ENCODE measurements at regions not wholly inside any gene's neighbourhood (a gene's known extent, or its start where the extent isn't known, plus 50 kb on each side); places are given as distances from the start of the nearest gene placed in this dataset.

DNA sequence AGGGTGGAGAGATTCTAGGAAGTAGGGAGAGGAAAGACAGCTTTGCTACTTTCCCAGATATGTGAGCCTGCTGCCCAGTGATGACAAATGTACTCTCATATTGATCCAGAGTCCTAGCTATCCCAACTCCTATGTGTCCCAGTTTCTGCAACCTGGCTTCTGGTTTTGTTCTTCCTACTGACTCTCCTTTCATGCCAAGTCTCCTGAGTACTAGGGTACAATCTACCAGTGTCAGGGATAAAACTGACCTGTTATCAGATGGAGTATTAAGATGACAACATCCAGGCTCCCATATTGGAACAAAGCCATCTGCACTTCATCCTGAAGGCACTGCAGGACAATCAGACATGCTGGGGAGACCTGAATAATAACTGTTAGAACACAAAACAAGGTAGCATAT, 233.7 kb upstream of the PHYHIPL start:
- Mint-ChIP-seq H3K4me1 (no peaks in the 10 kb centered on the region), H3K4me3 (no peak overlapping the region), H3K27ac (no peak overlapping the region), H3K27me3 (ENCODE audit: low read depth) (no peaks in the 10 kb centered on the region), H3K36me3 (no peaks in the 10 kb centered on the region), H3K9me3 (peaks cover 11% of the 10 kb centered on the region)
- CTCF ChIA-PET: interaction anchor here (0.8 kb wide), 1 partner anchor 10 kb away, joined by 3 read pairs; no protein-coding TSS in a partner anchor
- TF ChIP-seq KAT7 (CRISPR knock-in tag; IDR thresholded peaks at IDR 0.05; ENCODE audit: borderline replicate concordance): no peak
- TF ChIP-seq, protein P1, sequence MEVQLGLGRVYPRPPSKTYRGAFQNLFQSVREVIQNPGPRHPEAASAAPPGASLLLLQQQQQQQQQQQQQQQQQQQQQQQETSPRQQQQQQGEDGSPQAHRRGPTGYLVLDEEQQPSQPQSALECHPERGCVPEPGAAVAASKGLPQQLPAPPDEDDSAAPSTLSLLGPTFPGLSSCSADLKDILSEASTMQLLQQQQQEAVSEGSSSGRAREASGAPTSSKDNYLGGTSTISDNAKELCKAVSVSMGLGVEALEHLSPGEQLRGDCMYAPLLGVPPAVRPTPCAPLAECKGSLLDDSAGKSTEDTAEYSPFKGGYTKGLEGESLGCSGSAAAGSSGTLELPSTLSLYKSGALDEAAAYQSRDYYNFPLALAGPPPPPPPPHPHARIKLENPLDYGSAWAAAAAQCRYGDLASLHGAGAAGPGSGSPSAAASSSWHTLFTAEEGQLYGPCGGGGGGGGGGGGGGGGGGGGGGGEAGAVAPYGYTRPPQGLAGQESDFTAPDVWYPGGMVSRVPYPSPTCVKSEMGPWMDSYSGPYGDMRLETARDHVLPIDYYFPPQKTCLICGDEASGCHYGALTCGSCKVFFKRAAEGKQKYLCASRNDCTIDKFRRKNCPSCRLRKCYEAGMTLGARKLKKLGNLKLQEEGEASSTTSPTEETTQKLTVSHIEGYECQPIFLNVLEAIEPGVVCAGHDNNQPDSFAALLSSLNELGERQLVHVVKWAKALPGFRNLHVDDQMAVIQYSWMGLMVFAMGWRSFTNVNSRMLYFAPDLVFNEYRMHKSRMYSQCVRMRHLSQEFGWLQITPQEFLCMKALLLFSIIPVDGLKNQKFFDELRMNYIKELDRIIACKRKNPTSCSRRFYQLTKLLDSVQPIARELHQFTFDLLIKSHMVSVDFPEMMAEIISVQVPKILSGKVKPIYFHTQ (CRISPR knock-in tag; IDR thresholded peaks at IDR 0.05): no peak
- TF ChIP-seq, protein P2, sequence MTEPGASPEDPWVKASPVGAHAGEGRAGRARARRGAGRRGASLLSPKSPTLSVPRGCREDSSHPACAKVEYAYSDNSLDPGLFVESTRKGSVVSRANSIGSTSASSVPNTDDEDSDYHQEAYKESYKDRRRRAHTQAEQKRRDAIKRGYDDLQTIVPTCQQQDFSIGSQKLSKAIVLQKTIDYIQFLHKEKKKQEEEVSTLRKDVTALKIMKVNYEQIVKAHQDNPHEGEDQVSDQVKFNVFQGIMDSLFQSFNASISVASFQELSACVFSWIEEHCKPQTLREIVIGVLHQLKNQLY (CRISPR knock-in tag; IDR thresholded peaks at IDR 0.05): no peak
- no peak for TF ChIP-seq IRF2 (CRISPR knock-in tag; IDR thresholded peaks at IDR 0.05; ENCODE audit: borderline replicate concordance, low read depth)
- no peak for TF ChIP-seq E2F5 (CRISPR knock-in tag; IDR thresholded peaks at IDR 0.05)
- no peak for TF ChIP-seq FOXK1 (CRISPR knock-in tag; IDR thresholded peaks at IDR 0.05)
- no peak for TF ChIP-seq NR3C1 (CRISPR knock-in tag; conservative IDR thresholded peaks at IDR 0.05; ENCODE audit: low read depth)
- no peak for DNase-seq (ENCODE audit: low spot score)
- no peak for ATAC-seq
- POLR2A ChIA-PET: no interaction called here

DNA sequence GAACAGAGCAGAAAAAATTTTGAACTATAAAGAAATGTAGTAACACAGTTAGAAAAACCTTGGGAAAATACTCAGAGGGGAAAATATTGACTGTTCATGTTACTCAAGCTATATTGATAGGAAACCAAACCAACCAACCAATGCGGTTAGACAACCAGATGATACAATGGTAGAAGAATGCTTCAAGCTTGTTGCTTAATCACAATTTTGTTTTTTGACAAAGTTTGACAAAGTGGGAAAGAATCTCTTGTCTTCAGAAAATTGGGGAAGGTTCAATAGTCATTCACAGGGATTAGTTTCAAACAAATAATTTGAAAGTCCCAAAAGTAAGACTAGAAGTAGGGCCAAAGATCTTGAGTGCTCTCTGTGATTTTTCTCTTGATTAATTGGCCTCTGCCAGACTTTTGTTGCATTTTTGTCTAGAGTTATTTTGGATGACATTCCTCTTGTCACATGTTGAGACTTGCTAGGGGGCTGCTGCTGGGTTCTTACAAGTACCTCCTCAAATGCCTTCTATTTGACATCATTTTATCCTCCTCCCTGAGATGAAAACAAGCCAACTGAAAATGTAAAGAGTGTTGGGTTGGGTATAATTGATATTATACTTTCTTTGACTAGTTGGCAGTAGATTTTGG, 233.1 kb upstream of the PHYHIPL start:
- no peaks in the 10 kb centered on the region for H3K4me1 Mint-ChIP-seq
- H3K27me3 Mint-ChIP-seq (ENCODE audit: low read depth): no peaks in the 10 kb centered on the region
- ChIA-PET CTCF (no interaction called here), POLR2A (no interaction called here)
- no peak overlapping the region for H3K27ac Mint-ChIP-seq
- peaks cover 11% of the 10 kb centered on the region for H3K9me3 Mint-ChIP-seq
- TF ChIP-seq NFYB (CRISPR knock-in tag; conservative IDR thresholded peaks at IDR 0.05; ENCODE audit: low read depth): no peak
- TF ChIP-seq NR2C2 (CRISPR knock-in tag; IDR thresholded peaks at IDR 0.05): no peak
- no peak for TF ChIP-seq NFE2L1 (CRISPR knock-in tag; IDR thresholded peaks at IDR 0.05)
- TF ChIP-seq, protein P2 (CRISPR knock-in tag; IDR thresholded peaks at IDR 0.05): no peak
- TF ChIP-seq, protein P3, sequence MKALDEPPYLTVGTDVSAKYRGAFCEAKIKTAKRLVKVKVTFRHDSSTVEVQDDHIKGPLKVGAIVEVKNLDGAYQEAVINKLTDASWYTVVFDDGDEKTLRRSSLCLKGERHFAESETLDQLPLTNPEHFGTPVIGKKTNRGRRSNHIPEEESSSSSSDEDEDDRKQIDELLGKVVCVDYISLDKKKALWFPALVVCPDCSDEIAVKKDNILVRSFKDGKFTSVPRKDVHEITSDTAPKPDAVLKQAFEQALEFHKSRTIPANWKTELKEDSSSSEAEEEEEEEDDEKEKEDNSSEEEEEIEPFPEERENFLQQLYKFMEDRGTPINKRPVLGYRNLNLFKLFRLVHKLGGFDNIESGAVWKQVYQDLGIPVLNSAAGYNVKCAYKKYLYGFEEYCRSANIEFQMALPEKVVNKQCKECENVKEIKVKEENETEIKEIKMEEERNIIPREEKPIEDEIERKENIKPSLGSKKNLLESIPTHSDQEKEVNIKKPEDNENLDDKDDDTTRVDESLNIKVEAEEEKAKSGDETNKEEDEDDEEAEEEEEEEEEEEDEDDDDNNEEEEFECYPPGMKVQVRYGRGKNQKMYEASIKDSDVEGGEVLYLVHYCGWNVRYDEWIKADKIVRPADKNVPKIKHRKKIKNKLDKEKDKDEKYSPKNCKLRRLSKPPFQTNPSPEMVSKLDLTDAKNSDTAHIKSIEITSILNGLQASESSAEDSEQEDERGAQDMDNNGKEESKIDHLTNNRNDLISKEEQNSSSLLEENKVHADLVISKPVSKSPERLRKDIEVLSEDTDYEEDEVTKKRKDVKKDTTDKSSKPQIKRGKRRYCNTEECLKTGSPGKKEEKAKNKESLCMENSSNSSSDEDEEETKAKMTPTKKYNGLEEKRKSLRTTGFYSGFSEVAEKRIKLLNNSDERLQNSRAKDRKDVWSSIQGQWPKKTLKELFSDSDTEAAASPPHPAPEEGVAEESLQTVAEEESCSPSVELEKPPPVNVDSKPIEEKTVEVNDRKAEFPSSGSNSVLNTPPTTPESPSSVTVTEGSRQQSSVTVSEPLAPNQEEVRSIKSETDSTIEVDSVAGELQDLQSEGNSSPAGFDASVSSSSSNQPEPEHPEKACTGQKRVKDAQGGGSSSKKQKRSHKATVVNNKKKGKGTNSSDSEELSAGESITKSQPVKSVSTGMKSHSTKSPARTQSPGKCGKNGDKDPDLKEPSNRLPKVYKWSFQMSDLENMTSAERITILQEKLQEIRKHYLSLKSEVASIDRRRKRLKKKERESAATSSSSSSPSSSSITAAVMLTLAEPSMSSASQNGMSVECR (CRISPR knock-in tag; IDR thresholded peaks at IDR 0.05; ENCODE audit: borderline replicate concordance): no peak
- TF ChIP-seq, protein P4, sequence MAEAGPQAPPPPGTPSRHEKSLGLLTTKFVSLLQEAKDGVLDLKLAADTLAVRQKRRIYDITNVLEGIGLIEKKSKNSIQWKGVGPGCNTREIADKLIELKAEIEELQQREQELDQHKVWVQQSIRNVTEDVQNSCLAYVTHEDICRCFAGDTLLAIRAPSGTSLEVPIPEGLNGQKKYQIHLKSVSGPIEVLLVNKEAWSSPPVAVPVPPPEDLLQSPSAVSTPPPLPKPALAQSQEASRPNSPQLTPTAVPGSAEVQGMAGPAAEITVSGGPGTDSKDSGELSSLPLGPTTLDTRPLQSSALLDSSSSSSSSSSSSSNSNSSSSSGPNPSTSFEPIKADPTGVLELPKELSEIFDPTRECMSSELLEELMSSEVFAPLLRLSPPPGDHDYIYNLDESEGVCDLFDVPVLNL (CRISPR knock-in tag; IDR thresholded peaks at IDR 0.05; ENCODE audit: borderline replicate concordance, low read depth): no peak
- H3K36me3 Mint-ChIP-seq: no peaks in the 10 kb centered on the region
- no peak for DNase-seq (ENCODE audit: low spot score)
- ATAC-seq: no peak
- H3K4me3 Mint-ChIP-seq: no peak overlapping the region
